ENCODE measurements at regions not wholly inside any gene's neighbourhood (a gene's known extent, or its start where the extent isn't known, plus 50 kb on each side); places are given as distances from the start of the nearest gene placed in this dataset.
"Not testable (repeated sequence)": the region's sequence is repeated elsewhere in the genome, so short reads cannot be mapped to it uniquely, and the experiment has no call there.

DNA sequence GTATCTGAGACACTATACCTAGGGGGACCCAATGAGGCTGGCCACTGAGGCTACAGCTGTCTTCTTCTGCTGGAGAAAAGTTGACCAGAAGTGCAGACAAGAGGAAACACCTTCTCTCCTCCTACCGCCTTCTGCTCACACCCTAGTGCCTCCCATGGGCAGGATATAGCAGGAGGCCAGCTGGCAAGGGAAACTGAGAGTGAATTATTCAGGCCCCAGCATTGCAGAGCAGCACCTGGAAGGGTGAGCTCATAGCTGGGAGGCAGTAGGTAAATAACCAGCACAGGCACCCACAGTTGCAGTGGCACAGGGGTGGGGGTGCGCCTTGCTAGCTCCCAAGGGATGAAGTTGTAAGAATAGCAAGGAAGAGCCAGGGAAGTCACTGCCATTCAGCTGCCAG is 267.4 kb upstream of the NCAM1 start:
- no peak for FAIRE-seq
- TF ChIP-seq, protein P1, sequence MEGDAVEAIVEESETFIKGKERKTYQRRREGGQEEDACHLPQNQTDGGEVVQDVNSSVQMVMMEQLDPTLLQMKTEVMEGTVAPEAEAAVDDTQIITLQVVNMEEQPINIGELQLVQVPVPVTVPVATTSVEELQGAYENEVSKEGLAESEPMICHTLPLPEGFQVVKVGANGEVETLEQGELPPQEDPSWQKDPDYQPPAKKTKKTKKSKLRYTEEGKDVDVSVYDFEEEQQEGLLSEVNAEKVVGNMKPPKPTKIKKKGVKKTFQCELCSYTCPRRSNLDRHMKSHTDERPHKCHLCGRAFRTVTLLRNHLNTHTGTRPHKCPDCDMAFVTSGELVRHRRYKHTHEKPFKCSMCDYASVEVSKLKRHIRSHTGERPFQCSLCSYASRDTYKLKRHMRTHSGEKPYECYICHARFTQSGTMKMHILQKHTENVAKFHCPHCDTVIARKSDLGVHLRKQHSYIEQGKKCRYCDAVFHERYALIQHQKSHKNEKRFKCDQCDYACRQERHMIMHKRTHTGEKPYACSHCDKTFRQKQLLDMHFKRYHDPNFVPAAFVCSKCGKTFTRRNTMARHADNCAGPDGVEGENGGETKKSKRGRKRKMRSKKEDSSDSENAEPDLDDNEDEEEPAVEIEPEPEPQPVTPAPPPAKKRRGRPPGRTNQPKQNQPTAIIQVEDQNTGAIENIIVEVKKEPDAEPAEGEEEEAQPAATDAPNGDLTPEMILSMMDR (IDR thresholded peaks at IDR 0.05; ENCODE audit: insufficient read depth, missing control alignments) = no peak
- DNase-seq (ENCODE audit: insufficient read length, low spot score) = no peak

DNA sequence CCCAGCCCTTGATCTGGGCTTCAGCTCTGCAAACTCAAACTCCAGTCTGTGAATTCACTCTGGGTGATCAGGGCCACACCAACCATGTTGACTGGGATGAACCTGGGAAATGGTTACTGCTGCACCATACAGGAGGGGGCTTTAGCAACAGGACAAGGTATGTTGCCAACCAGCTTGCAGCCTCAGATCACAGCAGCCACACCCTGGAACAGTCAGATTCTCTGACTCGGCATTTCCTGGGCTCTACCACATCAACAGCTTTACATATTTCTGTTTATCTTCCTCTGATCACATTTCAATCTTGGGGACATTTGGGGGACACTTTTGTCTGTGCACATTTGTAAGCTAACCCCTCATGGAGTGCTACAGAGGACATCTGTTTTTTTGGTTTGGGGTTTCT is 267.0 kb upstream of the NCAM1 start:
- TF ChIP-seq, protein P1 (IDR thresholded peaks at IDR 0.05; ENCODE audit: insufficient read depth, missing control alignments) = no peak
- FAIRE-seq (no peak), DNase-seq (ENCODE audit: insufficient read length, low spot score) (no peak)

DNA sequence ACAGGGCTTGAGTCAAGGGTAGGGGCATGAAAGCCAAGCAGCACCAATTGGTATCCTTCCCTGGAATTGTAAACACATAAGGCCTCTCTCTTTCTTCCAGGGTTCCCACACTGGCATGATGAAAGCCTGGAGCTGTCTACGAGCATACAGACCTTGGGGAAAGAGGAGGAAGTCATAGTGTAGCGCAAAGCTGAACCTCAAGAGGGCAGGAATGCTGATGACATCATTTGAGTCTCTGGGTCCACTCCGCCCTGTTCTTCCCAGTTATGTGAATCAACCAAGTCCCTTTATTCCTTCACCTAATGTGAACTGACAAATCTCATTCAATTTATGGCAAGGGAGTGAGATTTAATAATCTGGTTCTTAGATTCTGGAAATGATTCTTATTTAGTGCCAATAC is 266.4 kb upstream of the NCAM1 start:
- FAIRE-seq = no peak
- DNase-seq (ENCODE audit: insufficient read length, low spot score) = no peak
- TF ChIP-seq, protein P1 (IDR thresholded peaks at IDR 0.05; ENCODE audit: insufficient read depth, missing control alignments) = no peak

DNA sequence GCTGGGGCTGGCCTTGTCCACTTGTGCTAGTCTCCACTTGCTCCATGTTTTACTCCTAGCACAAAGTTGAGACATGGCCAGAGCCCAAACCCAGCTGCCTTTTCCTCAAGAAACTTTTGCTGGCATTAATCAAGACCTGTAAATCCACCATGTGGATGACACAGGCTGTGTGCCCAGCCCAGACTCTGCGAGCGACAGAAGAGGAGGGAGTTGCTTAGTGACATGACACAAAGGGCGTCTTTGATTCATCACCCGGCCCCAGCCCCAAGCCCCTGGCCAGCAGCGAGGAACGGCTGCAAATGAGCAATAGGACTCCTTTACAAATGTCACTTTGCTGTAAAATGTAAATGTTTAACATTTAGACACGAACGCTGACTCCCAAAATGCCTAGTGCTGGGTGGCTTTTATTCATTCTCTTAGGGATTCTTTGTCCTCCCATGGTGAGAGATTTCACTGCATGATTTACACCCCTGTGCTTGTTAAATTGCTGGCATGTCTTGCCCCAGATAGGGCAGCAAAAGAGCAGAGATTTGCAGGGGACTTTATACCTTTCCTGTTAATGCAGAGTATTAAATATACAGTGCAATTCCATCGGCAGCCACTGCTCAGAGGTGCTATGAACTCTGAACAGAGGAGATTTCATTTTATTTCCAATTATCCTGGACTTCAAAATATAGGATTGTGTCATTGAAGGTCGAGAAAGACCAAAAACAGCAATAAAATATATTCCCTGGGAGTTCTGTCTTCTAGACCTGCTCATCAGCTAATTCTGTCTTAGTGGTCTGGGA is 263.6 kb upstream of the NCAM1 start:
- TF ChIP-seq, protein P1 (IDR thresholded peaks at IDR 0.05; ENCODE audit: insufficient read depth, missing control alignments) = no peak
- DNase-seq (ENCODE audit: insufficient read length, low spot score) (no peak), FAIRE-seq (no peak)

DNA sequence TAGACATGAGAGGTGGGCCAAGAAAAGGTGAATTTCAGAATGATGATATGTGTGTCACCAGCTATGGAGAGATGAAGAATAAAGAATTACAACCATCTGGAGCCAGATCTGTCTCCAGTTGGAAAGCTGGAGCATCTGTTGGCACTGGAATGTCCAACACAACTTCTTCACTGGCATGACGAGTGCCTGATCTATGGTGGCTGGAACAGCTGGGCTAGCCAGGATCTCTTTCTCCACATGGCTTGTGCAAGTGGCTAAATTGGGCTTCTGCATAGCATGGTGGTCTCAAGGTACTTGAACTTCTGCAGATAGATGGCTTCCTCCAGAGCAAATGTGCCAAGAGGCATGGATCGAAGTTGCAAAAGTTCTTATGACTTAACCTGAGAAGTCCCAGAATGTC is 256.1 kb upstream of the NCAM1 start:
- TF ChIP-seq, protein P1 (IDR thresholded peaks at IDR 0.05; ENCODE audit: insufficient read depth, missing control alignments) = no peak
- DNase-seq (ENCODE audit: insufficient read length, low spot score) (no peak), FAIRE-seq (no peak)

DNA sequence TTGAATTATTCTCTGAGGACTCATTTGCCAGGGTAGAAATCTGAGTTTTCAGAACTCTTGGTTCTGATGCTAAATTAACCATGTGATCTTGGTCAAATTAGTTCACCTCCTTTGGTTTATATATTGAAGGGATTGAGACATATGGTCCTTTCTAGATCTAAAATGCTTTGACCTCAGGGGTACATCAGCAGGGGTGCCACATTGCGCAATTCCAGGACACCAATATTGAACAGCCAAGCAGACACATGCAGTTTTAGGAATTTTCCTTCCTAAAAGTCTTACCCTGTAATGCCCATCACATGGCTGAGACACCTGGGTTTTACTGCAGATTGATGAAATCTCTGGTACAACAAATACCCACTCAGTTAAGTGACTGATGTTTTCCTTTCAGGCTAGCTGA is 254.4 kb upstream of the NCAM1 start:
- TF ChIP-seq, protein P1 (IDR thresholded peaks at IDR 0.05; ENCODE audit: insufficient read depth, missing control alignments) = no peak
- FAIRE-seq = no peak
- DNase-seq (ENCODE audit: insufficient read length, low spot score) = no peak

DNA sequence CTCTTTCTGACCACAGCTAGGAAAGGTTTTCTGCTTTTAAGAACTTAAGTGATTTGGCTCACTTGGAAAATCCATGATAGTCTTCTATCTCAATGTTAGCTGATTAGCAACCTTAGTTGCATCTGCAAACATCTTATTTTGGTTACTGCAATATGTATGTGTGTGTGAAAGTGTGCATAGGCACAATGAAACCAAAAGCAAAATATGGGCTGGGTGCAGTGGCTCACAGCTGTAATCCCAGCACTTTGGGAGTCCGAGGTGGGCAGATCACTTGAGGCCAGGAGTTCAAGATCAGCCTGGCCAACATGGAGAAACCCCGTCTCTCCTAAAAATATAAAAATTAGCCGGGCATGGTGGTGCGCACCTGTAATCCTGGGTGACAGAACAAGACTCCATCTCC is 246.9 kb upstream of the NCAM1 start:
- not testable (repeated sequence) for FAIRE-seq; DNase-seq (ENCODE audit: insufficient read length, low spot score)

Data from D721Med (cell line).